ENCODE measurements at regions not wholly inside any gene's neighbourhood (a gene's known extent, or its start where the extent isn't known, plus 50 kb on each side); places are given as distances from the start of the nearest gene placed in this dataset.

DNA sequence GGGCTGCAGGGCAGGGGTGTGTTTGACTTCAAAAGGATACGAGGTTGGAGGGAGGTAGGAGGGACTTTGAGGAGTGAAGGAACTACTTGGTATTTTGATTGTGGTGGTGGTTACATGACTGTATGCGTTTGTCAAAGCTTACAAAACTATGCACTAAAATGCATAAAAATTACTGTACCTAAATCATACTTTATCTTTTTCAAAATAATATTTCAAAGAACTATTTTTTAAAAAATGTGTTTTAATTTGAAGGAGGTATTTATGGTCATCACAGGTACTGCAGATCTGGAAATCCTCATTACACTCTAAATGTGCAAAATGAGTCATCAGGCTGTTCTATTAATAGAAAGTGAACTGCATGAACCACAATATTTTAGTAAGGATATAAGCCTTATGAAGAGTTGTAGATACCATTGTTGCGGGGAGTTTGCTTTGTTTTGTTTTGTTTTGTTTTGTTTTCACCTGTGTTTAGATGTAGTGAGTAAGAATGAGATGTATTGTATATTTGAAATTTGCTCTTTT, 116.9 kb downstream of the ARRDC3 start:
- TF ChIP-seq POLR2AphosphoS5 (IDR thresholded peaks at IDR 0.05) (peak in 3 of 4 donors; percentile 32 to 61 (median 43)), CTCF (IDR thresholded peaks at IDR 0.05) (peak in 3 of 4 experiments; percentile 5 to 45 (median 33))
